NB4 (cell line): ENCODE measurements at regions not wholly inside any gene's neighbourhood (a gene's known extent, or its start where the extent isn't known, plus 50 kb on each side); places are given as distances from the start of the nearest gene placed in this dataset.

ENCODE experiments used
- CTCF ChIP-seq: IDR thresholded peaks from one replicate; pipeline ENCODE4 v1.5.1; 2012; ENCODE audit warnings: low read depth, low read length
- MYC ChIP-seq: IDR thresholded peaks from 2 replicates; pipeline ENCODE4 v1.6.1; 2011; ENCODE audit warnings: low read depth, low read length
- POLR2A ChIP-seq: IDR thresholded peaks from 2 replicates; pipeline ENCODE4 v1.6.1; 2011; ENCODE audit warnings: mild to moderate bottlenecking; ENCODE audit not compliant: insufficient read length; ENCODE audit errors: extremely low read depth
- TF ChIP-seq, protein P1 (sequence below): IDR thresholded peaks from 2 replicates; pipeline ENCODE4 v1.6.1; 2011; ENCODE audit warnings: low read depth, low read length

- TF ChIP-seq CTCF (no peak), POLR2A (no peak), MYC (no peak)
- TF ChIP-seq, protein P1, sequence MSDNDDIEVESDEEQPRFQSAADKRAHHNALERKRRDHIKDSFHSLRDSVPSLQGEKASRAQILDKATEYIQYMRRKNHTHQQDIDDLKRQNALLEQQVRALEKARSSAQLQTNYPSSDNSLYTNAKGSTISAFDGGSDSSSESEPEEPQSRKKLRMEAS = no peak
These were observed 205.9 kb upstream of the TMEM161B start for GRCh38 chr5:88474574-88474973.
